Osteocyte (in vitro differentiated cells): ENCODE measurements at regions not wholly inside any gene's neighbourhood (a gene's known extent, or its start where the extent isn't known, plus 50 kb on each side); places are given as distances from the start of the nearest gene placed in this dataset.

Experiments used
- DNase-seq: peaks from one replicate; pipeline ENCODE4 v3.0.0; 2021; ENCODE audit warnings: mixed read lengths; ENCODE audit not compliant: unreplicated experiment; ENCODE audit errors: extremely low spot score
- H3K27ac Mint-ChIP-seq: one replicate; pipeline ENCODE4 v1.8.0; 2021; ENCODE audit warnings: mild to moderate bottlenecking, mixed read lengths; ENCODE audit not compliant: unreplicated experiment
- H3K27me3 Mint-ChIP-seq: one replicate; pipeline ENCODE4 v1.8.0; 2021; ENCODE audit warnings: mixed read lengths; ENCODE audit not compliant: unreplicated experiment
- H3K36me3 Mint-ChIP-seq: one replicate; pipeline ENCODE4 v1.8.0; 2021; ENCODE audit warnings: mixed read lengths; ENCODE audit not compliant: unreplicated experiment
- H3K4me1 Mint-ChIP-seq: one replicate; pipeline ENCODE4 v1.8.0; 2021; ENCODE audit warnings: mixed read lengths; ENCODE audit not compliant: unreplicated experiment
- H3K4me3 Mint-ChIP-seq: one replicate; pipeline ENCODE4 v1.8.0; 2021; ENCODE audit warnings: mild to moderate bottlenecking, moderate library complexity, mixed read lengths; ENCODE audit not compliant: unreplicated experiment
- H3K9me3 Mint-ChIP-seq: one replicate; pipeline ENCODE4 v1.8.0; 2021; ENCODE audit warnings: mixed read lengths; ENCODE audit not compliant: unreplicated experiment
- TF ChIP-seq, protein P1 (sequence below): fragments of 200-600 bp; sonication (generic); IDR thresholded peaks from 2 replicates; pipeline ENCODE4 v1.5.0; 2021; ENCODE audit warnings: antibody characterized with exemption, mild to moderate bottlenecking, moderate library complexity

DNA sequence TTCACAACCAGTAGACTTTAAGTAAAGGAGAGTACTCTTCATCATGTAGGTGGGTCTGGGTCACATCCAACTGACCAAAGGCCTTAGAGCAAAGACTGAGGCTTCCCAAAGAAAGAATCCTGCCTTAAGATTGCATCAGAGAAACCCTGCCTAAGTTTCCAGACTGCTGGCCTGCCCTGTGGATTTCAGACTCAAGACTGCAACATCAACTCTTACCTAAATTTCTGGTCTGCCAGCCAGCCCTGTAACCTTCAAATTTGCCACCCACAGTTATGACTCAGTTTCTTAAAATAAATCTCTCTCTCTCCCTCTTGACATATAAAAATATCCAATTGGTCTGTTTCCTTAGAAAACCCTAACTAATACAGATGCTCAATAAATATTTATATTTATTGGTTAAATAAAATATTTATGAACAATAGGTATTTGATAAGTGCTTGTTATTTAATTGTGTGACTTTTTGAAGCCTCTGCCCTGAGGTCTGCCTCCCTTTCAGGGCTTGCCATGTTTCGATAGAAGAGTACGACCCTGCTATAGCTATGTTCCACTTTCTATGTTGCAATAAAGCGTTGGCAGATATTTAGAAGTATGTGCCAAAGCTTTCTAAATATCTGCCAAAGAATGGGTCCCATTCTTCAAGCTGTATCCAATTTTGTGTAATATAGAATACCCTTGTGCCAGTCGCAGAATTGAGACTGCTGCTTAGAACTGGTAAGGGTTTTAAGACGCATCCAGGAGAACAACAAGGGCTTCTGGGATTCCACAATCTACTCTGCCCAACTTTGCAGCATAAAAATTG lies 65.7 kb downstream of the TMEM30B start:
- Mint-ChIP-seq H3K4me3 (no peak overlapping the region), H3K4me1 (peaks cover 72% of the 10 kb centered on the region), H3K9me3 (no peaks in the 10 kb centered on the region), H3K27me3 (no peaks in the 10 kb centered on the region), H3K27ac (no peak overlapping the region), H3K36me3 (no peaks in the 10 kb centered on the region)
- TF ChIP-seq, protein P1, sequence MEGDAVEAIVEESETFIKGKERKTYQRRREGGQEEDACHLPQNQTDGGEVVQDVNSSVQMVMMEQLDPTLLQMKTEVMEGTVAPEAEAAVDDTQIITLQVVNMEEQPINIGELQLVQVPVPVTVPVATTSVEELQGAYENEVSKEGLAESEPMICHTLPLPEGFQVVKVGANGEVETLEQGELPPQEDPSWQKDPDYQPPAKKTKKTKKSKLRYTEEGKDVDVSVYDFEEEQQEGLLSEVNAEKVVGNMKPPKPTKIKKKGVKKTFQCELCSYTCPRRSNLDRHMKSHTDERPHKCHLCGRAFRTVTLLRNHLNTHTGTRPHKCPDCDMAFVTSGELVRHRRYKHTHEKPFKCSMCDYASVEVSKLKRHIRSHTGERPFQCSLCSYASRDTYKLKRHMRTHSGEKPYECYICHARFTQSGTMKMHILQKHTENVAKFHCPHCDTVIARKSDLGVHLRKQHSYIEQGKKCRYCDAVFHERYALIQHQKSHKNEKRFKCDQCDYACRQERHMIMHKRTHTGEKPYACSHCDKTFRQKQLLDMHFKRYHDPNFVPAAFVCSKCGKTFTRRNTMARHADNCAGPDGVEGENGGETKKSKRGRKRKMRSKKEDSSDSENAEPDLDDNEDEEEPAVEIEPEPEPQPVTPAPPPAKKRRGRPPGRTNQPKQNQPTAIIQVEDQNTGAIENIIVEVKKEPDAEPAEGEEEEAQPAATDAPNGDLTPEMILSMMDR, result no peak
- no peak for DNase-seq

DNA sequence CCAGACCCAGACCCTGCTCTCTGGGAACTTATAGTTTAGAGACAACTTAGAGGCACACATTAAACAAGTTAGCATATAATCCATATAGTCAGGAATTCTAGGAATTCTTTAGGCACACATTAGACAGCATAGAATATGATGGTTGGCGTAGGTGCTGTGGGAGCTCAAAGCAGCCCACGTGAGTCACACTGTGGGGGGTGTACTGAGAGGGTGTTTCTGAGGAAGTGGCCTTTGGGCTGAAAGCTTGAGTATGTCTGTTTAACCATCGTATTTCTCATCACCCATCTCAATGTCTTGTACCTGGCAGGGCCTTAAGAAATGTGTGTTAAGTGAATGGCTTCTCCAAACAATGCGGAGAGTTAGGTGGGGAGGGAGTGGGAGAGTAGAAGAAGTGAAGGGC lies 67.2 kb downstream of the TMEM30B start:
- H3K27ac Mint-ChIP-seq, result no peak overlapping the region
- H3K4me1 Mint-ChIP-seq, result peaks cover 57% of the 10 kb centered on the region
- no peak for DNase-seq
- H3K36me3 Mint-ChIP-seq, result no peaks in the 10 kb centered on the region
- TF ChIP-seq, protein P1, result no peak
- H3K4me3 Mint-ChIP-seq, result no peak overlapping the region
- H3K27me3 Mint-ChIP-seq, result no peaks in the 10 kb centered on the region
- no peaks in the 10 kb centered on the region for H3K9me3 Mint-ChIP-seq

GRCh38 chr14:61213191-61213621 lies 67.9 kb downstream of the TMEM30B start:
- Mint-ChIP-seq H3K9me3 (no peaks in the 10 kb centered on the region), H3K27me3 (no peaks in the 10 kb centered on the region), H3K27ac (peak overlapping the region; percentile 54), H3K4me1 (peaks cover 50% of the 10 kb centered on the region), H3K4me3 (no peak overlapping the region), H3K36me3 (no peaks in the 10 kb centered on the region)
- no peak for DNase-seq
- TF ChIP-seq, protein P1, result no peak

GRCh38 chr14:61212546-61212945 lies 68.6 kb downstream of the TMEM30B start:
- H3K27me3 Mint-ChIP-seq, result no peaks in the 10 kb centered on the region
- H3K36me3 Mint-ChIP-seq, result peaks cover 3% of the 10 kb centered on the region
- peaks cover 44% of the 10 kb centered on the region for H3K4me1 Mint-ChIP-seq
- TF ChIP-seq, protein P1, result no peak
- H3K27ac Mint-ChIP-seq, result no peak overlapping the region
- H3K9me3 Mint-ChIP-seq, result no peaks in the 10 kb centered on the region
- no peak overlapping the region for H3K4me3 Mint-ChIP-seq
- no peak for DNase-seq

DNA sequence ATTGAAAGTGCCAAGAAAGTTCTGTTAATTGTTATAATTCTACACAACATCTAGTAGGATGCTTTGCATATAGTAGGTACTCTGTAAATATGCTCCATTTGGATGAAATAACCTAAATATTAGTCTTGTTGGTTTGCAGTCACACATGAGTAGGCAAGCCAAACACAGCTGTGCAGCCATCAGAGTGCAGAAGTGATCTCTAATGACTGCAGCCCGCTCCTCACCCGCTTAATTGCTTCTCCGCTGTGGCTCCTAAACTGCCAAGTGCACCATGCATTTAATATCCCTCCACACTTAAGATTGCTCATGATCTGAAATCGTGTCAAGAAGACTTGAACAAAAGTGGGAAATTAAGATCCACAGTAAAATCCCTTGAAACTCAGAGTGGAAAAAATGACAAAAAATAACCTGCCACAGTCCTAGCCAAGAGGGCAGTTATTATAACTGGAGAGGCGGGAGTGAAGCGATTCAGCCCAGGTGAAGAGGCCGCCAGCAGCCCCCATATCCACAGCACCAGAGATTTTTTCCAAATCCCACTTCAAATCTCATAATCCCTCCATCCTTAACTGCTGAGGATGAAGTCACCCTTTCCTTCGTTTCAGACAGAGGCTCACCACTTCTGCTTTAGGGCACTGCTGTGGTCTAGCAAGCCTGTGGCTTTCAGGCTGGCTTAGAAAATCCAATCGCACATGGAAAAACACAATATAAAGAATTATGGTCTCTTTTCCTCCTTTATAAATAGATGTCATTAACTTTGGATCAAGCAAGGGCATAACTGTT lies 69.5 kb downstream of the TMEM30B start:
- Mint-ChIP-seq H3K27ac (no peak overlapping the region), H3K36me3 (peaks cover 3% of the 10 kb centered on the region), H3K4me3 (no peak overlapping the region), H3K9me3 (no peaks in the 10 kb centered on the region), H3K4me1 (peaks cover 35% of the 10 kb centered on the region), H3K27me3 (no peaks in the 10 kb centered on the region)
- no peak for DNase-seq
- TF ChIP-seq, protein P1, result no peak
